SU-DHL-6 (cell line): ENCODE measurements at regions not wholly inside any gene's neighbourhood (a gene's known extent, or its start where the extent isn't known, plus 50 kb on each side); places are given as distances from the start of the nearest gene placed in this dataset.

Experiments
- EZH2phosphoT487 ChIP-seq: fragments of 200-600 bp; sonication (generic), shearing (Covaris generic); conservative IDR thresholded peaks from 2 replicates; pipeline ENCODE4 v1.6.1; 2018; ENCODE audit warnings: mild to moderate bottlenecking, antibody characterized with exemption, low read length, moderate library complexity, mixed read lengths
- TF ChIP-seq, protein P1 (sequence below): fragments of 200-600 bp; sonication (generic); IDR thresholded peaks from one replicate; pipeline ENCODE4 v1.5.1; 2017; ENCODE audit warnings: antibody characterized with exemption, mild to moderate bottlenecking, low read length, moderate library complexity; ENCODE audit not compliant: insufficient read depth, poor library complexity, severe bottlenecking

DNA sequence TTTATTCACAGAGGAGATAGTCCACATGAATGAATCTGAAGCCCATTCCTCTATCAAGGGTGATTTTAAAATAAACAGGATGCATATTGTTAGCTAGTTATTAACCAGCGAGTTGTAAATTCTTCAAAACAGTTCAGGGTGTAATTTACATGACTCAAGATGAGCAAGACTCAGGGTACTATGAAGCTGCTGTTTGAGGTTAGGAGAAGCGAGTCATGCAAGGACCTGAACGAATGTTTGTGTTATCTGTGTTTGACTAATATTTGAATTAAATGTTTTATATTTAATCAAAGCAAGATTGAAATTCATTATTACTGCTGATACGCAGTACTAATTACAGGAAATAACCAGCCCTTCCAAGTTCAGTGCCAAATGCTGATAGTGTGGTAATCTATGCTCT lies 191.1 kb downstream of the SAMD5 start:
- TF ChIP-seq, protein P1, sequence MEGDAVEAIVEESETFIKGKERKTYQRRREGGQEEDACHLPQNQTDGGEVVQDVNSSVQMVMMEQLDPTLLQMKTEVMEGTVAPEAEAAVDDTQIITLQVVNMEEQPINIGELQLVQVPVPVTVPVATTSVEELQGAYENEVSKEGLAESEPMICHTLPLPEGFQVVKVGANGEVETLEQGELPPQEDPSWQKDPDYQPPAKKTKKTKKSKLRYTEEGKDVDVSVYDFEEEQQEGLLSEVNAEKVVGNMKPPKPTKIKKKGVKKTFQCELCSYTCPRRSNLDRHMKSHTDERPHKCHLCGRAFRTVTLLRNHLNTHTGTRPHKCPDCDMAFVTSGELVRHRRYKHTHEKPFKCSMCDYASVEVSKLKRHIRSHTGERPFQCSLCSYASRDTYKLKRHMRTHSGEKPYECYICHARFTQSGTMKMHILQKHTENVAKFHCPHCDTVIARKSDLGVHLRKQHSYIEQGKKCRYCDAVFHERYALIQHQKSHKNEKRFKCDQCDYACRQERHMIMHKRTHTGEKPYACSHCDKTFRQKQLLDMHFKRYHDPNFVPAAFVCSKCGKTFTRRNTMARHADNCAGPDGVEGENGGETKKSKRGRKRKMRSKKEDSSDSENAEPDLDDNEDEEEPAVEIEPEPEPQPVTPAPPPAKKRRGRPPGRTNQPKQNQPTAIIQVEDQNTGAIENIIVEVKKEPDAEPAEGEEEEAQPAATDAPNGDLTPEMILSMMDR = no peak
- no peak for TF ChIP-seq EZH2phosphoT487
